ENCODE measurements at regions not wholly inside any gene's neighbourhood (a gene's known extent, or its start where the extent isn't known, plus 50 kb on each side); places are given as distances from the start of the nearest gene placed in this dataset.

DNA sequence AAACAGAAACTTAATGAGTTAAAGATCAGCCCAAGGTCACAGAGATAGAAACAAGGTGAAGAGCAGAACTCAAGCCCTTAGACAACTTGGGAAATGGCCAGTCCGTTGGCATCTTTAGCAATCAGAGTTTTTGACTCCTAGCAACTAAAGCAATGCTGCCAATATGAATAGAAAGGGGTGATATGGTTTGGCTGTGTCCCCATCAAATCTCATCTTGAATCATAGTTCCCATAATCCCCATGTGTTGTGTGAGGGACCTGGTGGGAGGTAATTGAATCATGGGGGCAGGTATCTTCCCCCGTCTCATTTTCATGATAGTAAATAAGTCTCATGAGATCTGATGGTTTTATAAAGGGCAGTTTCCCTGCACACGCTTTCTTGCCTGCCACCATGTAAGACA lies 170.2 kb downstream of the DDX1 start:
- FAIRE-seq (no peak), ATAC-seq (no peak), DNase-seq (ENCODE audit: low read depth in 1 of 2, low spot score in 1 of 2) (no peak)
- no peak overlapping the region for H3K27ac ChIP-seq
- ChIA-PET POLR2A (no interaction called here), CTCF (no interaction called here)
- H3K4me3 ChIP-seq = no peak overlapping the region
- H3K4me1 ChIP-seq = no peaks in the 10 kb centered on the region
- WGBS (ENCODE audit: missing lambda C conversion rate) = 55% methylated on average over 3 of the region's 3 CpGs
- peaks cover 11% of the 10 kb centered on the region; the same call in 2 of the 3 replicates for H3K9me3 ChIP-seq
- H3K4me2 ChIP-seq = no peak overlapping the region
- no peak for TF ChIP-seq CHD4 (IDR thresholded peaks at IDR 0.05; ENCODE audit: borderline replicate concordance)
- no peak for TF ChIP-seq SREBF2 (IDR thresholded peaks at IDR 0.05)
- TF ChIP-seq RFX5 (IDR thresholded peaks at IDR 0.05) = no peak
- no peak for TF ChIP-seq BHLHE40 (IDR thresholded peaks at IDR 0.05; ENCODE audit: low read depth, low read length)
- TF ChIP-seq RARB (CRISPR knock-in tag; IDR thresholded peaks at IDR 0.05) = no peak
- TF ChIP-seq CBX2 (IDR thresholded peaks at IDR 0.05; ENCODE audit: borderline replicate concordance, low read depth) = no peak
- TF ChIP-seq FOXS1 (CRISPR knock-in tag; IDR thresholded peaks at IDR 0.05) = no peak
- no peak for TF ChIP-seq POLR2AphosphoS2 (conservative IDR thresholded peaks at IDR 0.05; ENCODE audit: low read length)
- TF ChIP-seq FOSB (CRISPR knock-in tag; IDR thresholded peaks at IDR 0.05) = no peak
- TF ChIP-seq, protein P1, sequence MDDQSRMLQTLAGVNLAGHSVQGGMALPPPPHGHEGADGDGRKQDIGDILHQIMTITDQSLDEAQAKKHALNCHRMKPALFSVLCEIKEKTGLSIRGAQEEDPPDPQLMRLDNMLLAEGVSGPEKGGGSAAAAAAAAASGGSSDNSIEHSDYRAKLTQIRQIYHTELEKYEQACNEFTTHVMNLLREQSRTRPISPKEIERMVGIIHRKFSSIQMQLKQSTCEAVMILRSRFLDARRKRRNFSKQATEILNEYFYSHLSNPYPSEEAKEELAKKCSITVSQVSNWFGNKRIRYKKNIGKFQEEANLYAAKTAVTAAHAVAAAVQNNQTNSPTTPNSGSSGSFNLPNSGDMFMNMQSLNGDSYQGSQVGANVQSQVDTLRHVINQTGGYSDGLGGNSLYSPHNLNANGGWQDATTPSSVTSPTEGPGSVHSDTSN (IDR thresholded peaks at IDR 0.05) = no peak
- TF ChIP-seq RAD21 (conservative IDR thresholded peaks at IDR 0.05 in 1 of 2, IDR thresholded peaks at IDR 0.05 in 1 of 2) = no peak
- TF ChIP-seq ESRRA (IDR thresholded peaks at IDR 0.05; ENCODE audit: borderline replicate concordance, low read length) = no peak
- no peak for TF ChIP-seq POLR2A (IDR thresholded peaks at IDR 0.05; ENCODE audit: low read length)
- TF ChIP-seq NR3C1 (IDR thresholded peaks at IDR 0.05) = no peak
- no peak for TF ChIP-seq PHF8 (IDR thresholded peaks at IDR 0.05; ENCODE audit: borderline replicate concordance, low read depth)
- TF ChIP-seq, protein P2, sequence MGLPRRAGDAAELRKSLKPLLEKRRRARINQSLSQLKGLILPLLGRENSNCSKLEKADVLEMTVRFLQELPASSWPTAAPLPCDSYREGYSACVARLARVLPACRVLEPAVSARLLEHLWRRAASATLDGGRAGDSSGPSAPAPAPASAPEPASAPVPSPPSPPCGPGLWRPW (IDR thresholded peaks at IDR 0.05) = no peak
- TF ChIP-seq RCOR1 (IDR thresholded peaks at IDR 0.05; ENCODE audit: low read depth, low read length) = no peak
- TF ChIP-seq HOXA7 (CRISPR knock-in tag; IDR thresholded peaks at IDR 0.05) = no peak
- no peak for TF ChIP-seq RNF2 (IDR thresholded peaks at IDR 0.05; ENCODE audit: borderline replicate concordance, low read depth)

DNA sequence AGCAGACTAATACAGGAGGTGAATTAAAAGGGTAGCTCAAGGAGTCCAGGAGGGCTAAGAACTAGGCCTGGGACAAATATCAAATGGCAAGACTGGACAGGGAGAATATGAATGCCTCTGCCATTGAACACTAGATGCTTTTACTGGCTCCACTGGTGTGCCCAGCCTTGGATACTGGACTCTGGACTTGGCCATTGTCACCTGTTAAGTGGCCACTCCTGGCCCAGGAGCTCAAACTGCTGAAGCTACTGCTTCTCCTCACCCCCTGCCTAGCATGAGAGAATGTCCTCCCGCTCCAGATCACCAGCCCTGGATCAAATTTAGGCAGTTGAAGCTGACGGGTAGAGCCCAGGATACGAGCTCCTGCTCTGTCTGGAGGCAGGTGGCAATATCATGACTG lies 170.8 kb downstream of the DDX1 start:
- FAIRE-seq (no peak), ATAC-seq (no peak), DNase-seq (ENCODE audit: low read depth in 1 of 2, low spot score in 1 of 2) (no peak)
- no peak overlapping the region for H3K4me3 ChIP-seq
- no peak overlapping the region for H3K4me2 ChIP-seq
- no peak for TF ChIP-seq MAZ (IDR thresholded peaks at IDR 0.05; ENCODE audit: borderline replicate concordance, low read depth, low read length)
- TF ChIP-seq, protein P3, sequence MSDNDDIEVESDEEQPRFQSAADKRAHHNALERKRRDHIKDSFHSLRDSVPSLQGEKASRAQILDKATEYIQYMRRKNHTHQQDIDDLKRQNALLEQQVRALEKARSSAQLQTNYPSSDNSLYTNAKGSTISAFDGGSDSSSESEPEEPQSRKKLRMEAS (IDR thresholded peaks at IDR 0.05) = no peak
- TF ChIP-seq POLR2A (IDR thresholded peaks at IDR 0.05; ENCODE audit: low read length) = no peak
- no peak for TF ChIP-seq RNF2 (IDR thresholded peaks at IDR 0.05; ENCODE audit: borderline replicate concordance, low read depth)
- TF ChIP-seq JUNB (IDR thresholded peaks at IDR 0.05) = no peak
- TF ChIP-seq, protein P4, sequence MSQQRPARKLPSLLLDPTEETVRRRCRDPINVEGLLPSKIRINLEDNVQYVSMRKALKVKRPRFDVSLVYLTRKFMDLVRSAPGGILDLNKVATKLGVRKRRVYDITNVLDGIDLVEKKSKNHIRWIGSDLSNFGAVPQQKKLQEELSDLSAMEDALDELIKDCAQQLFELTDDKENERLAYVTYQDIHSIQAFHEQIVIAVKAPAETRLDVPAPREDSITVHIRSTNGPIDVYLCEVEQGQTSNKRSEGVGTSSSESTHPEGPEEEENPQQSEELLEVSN (IDR thresholded peaks at IDR 0.05; ENCODE audit: borderline replicate concordance, low read depth) = no peak
- TF ChIP-seq HOXB13 (CRISPR knock-in tag; IDR thresholded peaks at IDR 0.05; ENCODE audit: low read depth) = no peak
- peaks cover 11% of the 10 kb centered on the region; the same call in 2 of the 3 replicates for H3K9me3 ChIP-seq
- H3K4me1 ChIP-seq = no peaks in the 10 kb centered on the region
- no peak overlapping the region for H3K27ac ChIP-seq
- POLR2A ChIA-PET = no interaction called here
- CTCF ChIA-PET = interaction anchor here (0.8 kb wide), 1 partner anchor 28 kb away, joined by 3 read pairs; no protein-coding TSS in a partner anchor
- WGBS (ENCODE audit: missing lambda C conversion rate) = 40% methylated on average over 3 of the region's 3 CpGs

Measured in A549 (cell line).